ENCODE measurements at regions not wholly inside any gene's neighbourhood (a gene's known extent, or its start where the extent isn't known, plus 50 kb on each side); places are given as distances from the start of the nearest gene placed in this dataset.
A peak's percentile ranks its signal among the peaks of the same experiment; 100 is the strongest.
"Not testable (repeated sequence)": the region's sequence is repeated elsewhere in the genome, so short reads cannot be mapped to it uniquely, and the experiment has no call there.

DNA sequence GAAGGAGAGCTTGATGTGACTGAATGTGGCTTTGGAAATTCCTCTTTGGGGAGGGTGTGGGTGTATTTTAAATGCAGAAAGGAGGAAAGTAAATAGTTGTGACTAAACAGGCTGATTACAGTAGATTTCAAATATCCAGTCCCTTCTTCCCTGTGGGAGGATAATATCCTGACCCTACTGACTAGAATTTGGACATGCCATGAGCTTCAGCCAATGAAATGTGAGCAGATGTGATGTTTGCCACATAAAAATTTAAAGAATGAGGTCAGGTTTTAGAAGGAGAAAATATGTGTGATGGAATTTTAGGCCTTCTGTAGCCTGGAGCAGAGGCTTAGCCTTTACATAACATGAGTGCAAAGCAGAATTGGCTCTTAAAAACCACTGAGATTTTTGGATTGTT, 1218.9 kb downstream of the ROBO2 start:
- Histone ChIP-seq H2BK5ac (ENCODE audit: low read depth, low read length, poor library complexity) (peak overlapping the region; percentile 6), H3K4me2 (ENCODE audit: low read length) (no peak overlapping the region), H3K4me1 (ENCODE audit: control insufficient read depth in 1 of 2, insufficient read depth in 2 of 2, low read length in 2 of 2) (no peaks in the 10 kb centered on the region)

DNA sequence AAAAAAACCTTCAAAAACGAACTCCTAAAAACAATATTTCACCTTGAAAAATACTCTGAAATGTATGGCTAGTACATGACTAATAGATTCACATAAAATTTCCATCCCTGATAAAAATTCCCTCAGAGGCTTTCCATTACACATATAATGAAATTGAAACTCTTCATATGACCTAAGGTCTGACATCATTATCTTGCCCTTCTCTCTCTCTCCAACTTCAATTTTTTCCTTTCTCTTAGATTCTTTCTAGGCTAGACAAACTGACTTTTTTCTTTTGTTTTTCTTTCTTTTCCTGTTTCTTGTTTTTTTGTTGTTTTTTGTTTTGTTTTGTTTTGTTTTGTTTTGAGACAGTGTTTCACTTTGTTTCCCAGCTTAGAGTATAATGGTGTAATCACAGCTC, 1220.5 kb downstream of the ROBO2 start:
- Histone ChIP-seq H2BK120ac (ENCODE audit: insufficient read depth, low read length, poor library complexity) (peak overlapping the region; percentile 95), H4K91ac (ENCODE audit: low read depth, low read length) (peak overlapping the region; percentile 83), H3K79me1 (ENCODE audit: low read length) (peaks cover 5% of the 10 kb centered on the region), H2AK5ac (ENCODE audit: low read length) (no peak overlapping the region), H3K79me2 (ENCODE audit: control insufficient read depth, insufficient read depth, low read length, poor library complexity) (no peaks in the 10 kb centered on the region), H3K9ac (ENCODE audit: low read length) (no peak overlapping the region), H2AFZ (ENCODE audit: insufficient read depth, low read length, poor library complexity) (no peak overlapping the region), H4K12ac (ENCODE audit: low read depth, low read length) (no peak overlapping the region), H3K4me3 (ENCODE audit: low read depth, low read length) (no peak overlapping the region), H4K8ac (ENCODE audit: low read depth, low read length) (peak overlapping the region; percentile 65), H3K4me2 (ENCODE audit: low read length) (no peak overlapping the region), H3K4ac (ENCODE audit: low read depth, low read length) (no peak overlapping the region), H3K36me3 (ENCODE audit: control insufficient read depth in 1 of 2, insufficient read depth in 2 of 2, low read length in 2 of 2) (no peaks in the 10 kb centered on the region), H3K14ac (ENCODE audit: low read length) (peak overlapping the region; percentile 70), H3K27ac (ENCODE audit: low read depth, low read length) (no peak overlapping the region), H3K23ac (ENCODE audit: low read length) (no peak overlapping the region), H2BK5ac (ENCODE audit: low read depth, low read length, poor library complexity) (peak overlapping the region; percentile 49), H3K18ac (ENCODE audit: low read length) (peak overlapping the region; percentile 82), H3K27me3 (ENCODE audit: insufficient read depth, low read length) (no peaks in the 10 kb centered on the region), H3K4me1 (ENCODE audit: control insufficient read depth in 1 of 2, insufficient read depth in 2 of 2, low read length in 2 of 2) (no peaks in the 10 kb centered on the region), H2BK12ac (ENCODE audit: low read length) (peak overlapping the region; percentile 92), H3K9me3 (ENCODE audit: insufficient read depth, low read depth, low read length) (no peaks in the 10 kb centered on the region)
- WGBS (ENCODE audit: extremely low coverage, insufficient coverage, insufficient read length) = no CpG with 5 or more reads among the region's 1 CpG
- DNase-seq = no peak

More for the DNA sequence above, 1218.9 kb downstream of the ROBO2 start:
- H3K36me3 ChIP-seq (ENCODE audit: control insufficient read depth in 1 of 2, insufficient read depth in 2 of 2, low read length in 2 of 2) = no peaks in the 10 kb centered on the region
- peak; percentile 56 to 91 for DNase-seq
- no peaks in the 10 kb centered on the region for H3K79me2 ChIP-seq (ENCODE audit: control insufficient read depth, insufficient read depth, low read length, poor library complexity)
- H2AK5ac ChIP-seq (ENCODE audit: low read length) = no peak overlapping the region
- peak overlapping the region; percentile 75 for H2BK120ac ChIP-seq (ENCODE audit: insufficient read depth, low read length, poor library complexity)
- H3K18ac ChIP-seq (ENCODE audit: low read length) = no peak overlapping the region
- H4K91ac ChIP-seq (ENCODE audit: low read depth, low read length) = no peak overlapping the region
- H2AFZ ChIP-seq (ENCODE audit: insufficient read depth, low read length, poor library complexity) = no peak overlapping the region
- H3K9me3 ChIP-seq (ENCODE audit: insufficient read depth, low read depth, low read length) = no peaks in the 10 kb centered on the region
- no peak overlapping the region for H3K23ac ChIP-seq (ENCODE audit: low read length)
- H3K27ac ChIP-seq (ENCODE audit: low read depth, low read length) = peak overlapping the region; percentile 89
- no peak overlapping the region for H4K8ac ChIP-seq (ENCODE audit: low read depth, low read length)
- no peaks in the 10 kb centered on the region for H3K27me3 ChIP-seq (ENCODE audit: insufficient read depth, low read length)
- no peak overlapping the region for H3K4me3 ChIP-seq (ENCODE audit: low read depth, low read length)
- H3K79me1 ChIP-seq (ENCODE audit: low read length) = peaks cover 5% of the 10 kb centered on the region
- peak overlapping the region; percentile 14 for H3K14ac ChIP-seq (ENCODE audit: low read length)
- H3K9ac ChIP-seq (ENCODE audit: low read length) = no peak overlapping the region
- no peak overlapping the region for H2BK12ac ChIP-seq (ENCODE audit: low read length)
- no peak overlapping the region for H4K12ac ChIP-seq (ENCODE audit: low read depth, low read length)
- no peak overlapping the region for H3K4ac ChIP-seq (ENCODE audit: low read depth, low read length)

DNA sequence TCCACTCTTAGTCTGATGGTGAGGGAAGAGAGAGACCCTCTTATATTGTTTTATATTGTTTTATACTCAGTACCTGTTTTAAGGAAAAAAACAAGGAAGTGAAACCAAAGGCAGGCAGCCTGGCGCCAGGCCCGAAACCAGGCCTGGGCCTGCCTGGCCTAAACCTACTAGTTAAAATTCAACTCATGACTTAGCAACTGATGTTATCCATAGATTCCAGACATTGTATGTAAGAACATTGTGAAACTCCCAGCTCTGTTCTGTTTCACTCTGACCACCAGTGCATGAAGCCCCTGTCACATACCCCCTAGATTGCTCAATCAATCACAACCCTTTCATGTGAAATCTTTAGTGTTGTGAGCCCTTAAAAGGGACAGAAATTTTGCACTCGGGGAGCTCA, 1226.7 kb downstream of the ROBO2 start:
- H4K91ac ChIP-seq (ENCODE audit: low read depth, low read length) = peak overlapping the region; percentile 47
- not testable (repeated sequence) for H3K4me3 ChIP-seq (ENCODE audit: low read depth, low read length); H4K8ac ChIP-seq (ENCODE audit: low read depth, low read length); H3K14ac ChIP-seq (ENCODE audit: low read length); H2BK12ac ChIP-seq (ENCODE audit: low read length); H3K9ac ChIP-seq (ENCODE audit: low read length); H3K36me3 ChIP-seq (ENCODE audit: control insufficient read depth in 1 of 2, insufficient read depth in 2 of 2, low read length in 2 of 2); H3K23ac ChIP-seq (ENCODE audit: low read length); H3K4ac ChIP-seq (ENCODE audit: low read depth, low read length); H4K12ac ChIP-seq (ENCODE audit: low read depth, low read length); H3K18ac ChIP-seq (ENCODE audit: low read length); H3K27me3 ChIP-seq (ENCODE audit: insufficient read depth, low read length); H3K9me3 ChIP-seq (ENCODE audit: insufficient read depth, low read depth, low read length); H2AK5ac ChIP-seq (ENCODE audit: low read length); H2AFZ ChIP-seq (ENCODE audit: insufficient read depth, low read length, poor library complexity); H3K4me2 ChIP-seq (ENCODE audit: low read length)
- DNase-seq = peak; percentile 23 to 69
- H3K4me1 ChIP-seq (ENCODE audit: control insufficient read depth in 1 of 2, insufficient read depth in 2 of 2, low read length in 2 of 2) = peaks cover 16% of the 10 kb centered on the region in 2 experiments
- peaks cover 14% of the 10 kb centered on the region for H3K79me2 ChIP-seq (ENCODE audit: control insufficient read depth, insufficient read depth, low read length, poor library complexity)
- H2BK5ac ChIP-seq (ENCODE audit: low read depth, low read length, poor library complexity) = peak overlapping the region; percentile 56
- H3K79me1 ChIP-seq (ENCODE audit: low read length) = peaks cover 20% of the 10 kb centered on the region
- H2BK120ac ChIP-seq (ENCODE audit: insufficient read depth, low read length, poor library complexity) = peak overlapping the region; percentile 60
- no CpG with 5 or more reads among the region's 3 CpGs for WGBS (ENCODE audit: extremely low coverage, insufficient coverage, insufficient read length)
- H3K27ac ChIP-seq (ENCODE audit: low read depth, low read length) = peak overlapping the region; percentile 93

DNA sequence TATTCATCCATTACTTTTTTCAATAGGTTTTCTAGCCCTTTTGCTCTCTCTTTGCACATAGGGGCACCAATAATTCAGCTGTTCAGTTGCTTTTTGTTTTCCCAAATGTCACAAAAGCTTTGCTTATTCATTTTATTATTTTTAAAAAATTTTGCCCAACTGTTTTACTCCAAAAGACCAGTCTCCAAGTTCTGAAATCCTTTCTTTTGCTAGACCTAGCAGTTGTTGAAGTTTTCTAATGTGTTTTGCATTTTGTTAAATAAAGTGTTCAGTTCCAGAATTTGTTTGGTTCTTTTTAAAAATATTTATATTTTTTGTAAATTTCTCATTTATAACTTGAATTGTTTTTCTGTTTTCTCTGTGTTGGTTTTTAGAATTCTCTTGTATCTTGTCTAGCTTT, 1227.3 kb downstream of the ROBO2 start:
- peak overlapping the region; percentile 93 for H3K27ac ChIP-seq (ENCODE audit: low read depth, low read length)
- no peak overlapping the region for H3K14ac ChIP-seq (ENCODE audit: low read length)
- H3K9ac ChIP-seq (ENCODE audit: low read length) = no peak overlapping the region

More for the DNA sequence above, 1227.3 kb downstream of the ROBO2 start:
- Histone ChIP-seq H3K18ac (ENCODE audit: low read length) (no peak overlapping the region), H4K12ac (ENCODE audit: low read depth, low read length) (no peak overlapping the region), H3K27me3 (ENCODE audit: insufficient read depth, low read length) (no peaks in the 10 kb centered on the region), H4K91ac (ENCODE audit: low read depth, low read length) (no peak overlapping the region), H3K4me1 (ENCODE audit: control insufficient read depth in 1 of 2, insufficient read depth in 2 of 2, low read length in 2 of 2) (peaks cover 16% of the 10 kb centered on the region in 2 experiments), H3K4me3 (ENCODE audit: low read depth, low read length) (no peak overlapping the region), H3K23ac (ENCODE audit: low read length) (no peak overlapping the region), H2AK5ac (ENCODE audit: low read length) (no peak overlapping the region), H3K4me2 (ENCODE audit: low read length) (no peak overlapping the region), H3K9me3 (ENCODE audit: insufficient read depth, low read depth, low read length) (no peaks in the 10 kb centered on the region), H2BK5ac (ENCODE audit: low read depth, low read length, poor library complexity) (no peak overlapping the region), H2BK120ac (ENCODE audit: insufficient read depth, low read length, poor library complexity) (no peak overlapping the region), H3K79me2 (ENCODE audit: control insufficient read depth, insufficient read depth, low read length, poor library complexity) (peaks cover 14% of the 10 kb centered on the region), H4K8ac (ENCODE audit: low read depth, low read length) (no peak overlapping the region), H3K36me3 (ENCODE audit: control insufficient read depth in 1 of 2, insufficient read depth in 2 of 2, low read length in 2 of 2) (no peaks in the 10 kb centered on the region), H2BK12ac (ENCODE audit: low read length) (no peak overlapping the region), H3K79me1 (ENCODE audit: low read length) (peaks cover 20% of the 10 kb centered on the region), H3K4ac (ENCODE audit: low read depth, low read length) (no peak overlapping the region), H2AFZ (ENCODE audit: insufficient read depth, low read length, poor library complexity) (no peak overlapping the region)
- DNase-seq = no peak
